HT1080 (cell line): ENCODE measurements at regions not wholly inside any gene's neighbourhood (a gene's known extent, or its start where the extent isn't known, plus 50 kb on each side); places are given as distances from the start of the nearest gene placed in this dataset.

Experiments used
- DNase-seq: peaks from one replicate; pipeline ENCODE4 v3.0.0-alpha.2; 2015; ENCODE audit warnings: low read depth

DNA sequence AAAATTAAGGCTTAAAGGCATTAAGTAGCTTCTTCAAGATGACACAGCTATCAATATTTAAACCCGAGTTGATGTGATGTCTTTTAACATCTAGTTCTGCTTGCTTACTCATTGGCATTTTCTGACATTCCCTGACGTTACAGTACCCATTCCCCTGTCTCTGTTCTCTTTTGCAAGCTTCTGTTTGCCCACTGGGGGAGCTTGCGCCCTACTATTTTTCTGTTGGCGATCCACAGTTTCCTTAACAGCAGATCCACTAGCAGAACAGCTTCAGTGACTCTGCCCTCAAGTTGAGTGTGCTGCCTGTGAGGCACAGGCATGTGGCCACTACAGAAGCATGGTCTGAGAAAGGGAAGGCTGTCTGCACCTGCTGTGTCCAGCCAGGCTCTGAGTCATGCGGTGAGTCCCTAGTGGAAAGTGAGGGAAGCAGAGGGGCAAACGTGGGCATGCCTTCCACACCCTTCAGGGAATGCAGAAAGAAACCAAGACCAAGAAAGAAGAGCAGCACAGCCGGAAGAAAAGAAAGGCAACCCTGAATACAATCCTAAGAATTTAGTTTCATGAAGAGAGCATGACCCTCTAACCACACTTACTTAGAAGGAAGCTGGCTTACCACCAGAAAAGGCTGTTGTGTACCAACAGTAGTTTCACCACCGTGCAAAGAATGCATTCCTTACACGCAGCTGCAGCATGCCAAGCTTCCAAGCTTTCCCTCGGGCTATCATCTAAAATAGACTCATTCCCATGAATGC, 97.7 kb upstream of the VGLL2 start:
- peak; percentile 84 for DNase-seq

DNA sequence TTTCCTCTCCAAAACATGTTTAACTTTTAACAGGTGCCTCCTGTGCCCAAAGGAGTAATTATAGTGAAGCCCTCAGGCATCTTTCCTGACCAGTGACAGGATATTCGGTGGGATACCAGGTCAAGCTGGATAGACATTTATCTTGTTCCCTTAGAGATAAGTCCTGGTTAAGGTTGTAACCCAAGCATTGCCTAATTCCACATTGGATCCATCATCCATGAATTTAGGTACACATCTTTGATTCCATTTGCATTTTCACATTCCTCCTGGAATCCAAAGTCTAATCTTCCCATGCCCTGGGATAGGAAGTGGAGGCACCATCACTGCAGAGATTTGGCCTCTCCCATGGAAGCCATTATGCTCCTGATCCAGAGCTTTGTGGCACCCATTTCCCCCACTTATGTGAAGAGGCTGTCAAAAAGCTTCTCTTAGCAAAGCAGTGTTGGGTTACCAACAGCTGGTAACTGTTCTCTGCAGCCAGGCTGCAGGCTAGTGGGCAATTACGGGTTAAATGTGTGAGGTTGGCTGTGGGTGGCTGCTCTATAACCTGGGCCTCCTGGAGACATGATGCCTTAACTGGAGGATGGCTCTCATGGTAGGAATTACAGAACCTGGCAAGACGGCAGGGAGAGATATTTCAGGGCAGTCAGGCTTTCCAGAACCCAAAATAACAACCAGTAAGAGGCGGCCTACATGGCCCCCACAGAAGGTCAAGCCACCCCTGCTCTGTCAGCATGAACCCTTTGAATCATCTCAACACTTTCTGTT, 96.9 kb upstream of the VGLL2 start:
- DNase-seq = no peak

DNA sequence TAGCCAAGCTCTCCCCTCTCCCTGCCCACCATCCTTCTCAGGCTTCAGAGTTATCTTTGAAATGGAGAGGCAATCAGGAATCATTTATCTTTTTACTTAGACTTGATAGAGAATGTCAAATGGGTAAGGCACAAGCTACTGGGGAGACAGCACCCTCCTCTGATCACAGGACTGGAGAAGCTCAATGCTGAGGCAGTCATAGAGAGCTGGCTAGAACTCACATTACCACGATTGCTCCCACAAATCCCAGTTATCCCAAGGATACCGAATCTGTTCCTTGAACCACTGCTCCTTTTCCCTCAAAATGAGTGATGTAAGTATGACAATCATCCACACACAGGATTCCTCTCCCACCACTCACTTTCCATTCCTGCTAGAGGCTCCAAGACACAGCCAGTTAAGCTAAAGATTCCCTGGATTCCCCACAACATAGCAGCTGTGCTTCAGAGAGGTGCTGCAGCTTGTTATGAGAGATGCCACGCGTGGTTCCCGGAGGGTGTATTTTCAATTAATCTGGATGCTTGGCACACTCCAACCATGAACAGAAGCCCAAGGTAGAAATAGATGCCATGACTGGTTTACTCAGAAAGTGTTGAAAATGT, 96.2 kb upstream of the VGLL2 start:
- no peak for DNase-seq

DNA sequence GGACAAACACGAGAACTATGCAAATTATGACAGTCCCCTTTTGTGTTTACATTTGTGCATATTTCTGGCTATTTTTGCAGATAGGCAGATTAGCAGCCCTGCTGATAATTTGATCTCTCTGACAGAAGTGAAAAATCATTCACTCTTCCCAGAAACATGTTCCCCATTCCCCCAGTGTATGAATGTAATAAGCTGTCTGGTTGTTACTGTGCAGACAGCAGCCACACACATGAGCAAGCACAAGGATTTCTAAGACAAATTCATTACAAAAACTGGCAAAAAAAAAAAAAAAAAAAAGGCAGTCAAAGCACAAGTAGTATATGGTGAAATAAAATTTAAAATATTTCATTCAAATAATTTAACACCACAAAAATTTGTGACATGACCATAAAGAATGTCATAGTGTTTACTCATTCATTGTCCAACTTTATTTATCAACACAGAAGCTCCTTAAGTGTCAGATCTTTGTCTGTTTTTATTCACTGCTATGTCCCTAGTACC, 95.5 kb upstream of the VGLL2 start:
- DNase-seq = peak; percentile 25

DNA sequence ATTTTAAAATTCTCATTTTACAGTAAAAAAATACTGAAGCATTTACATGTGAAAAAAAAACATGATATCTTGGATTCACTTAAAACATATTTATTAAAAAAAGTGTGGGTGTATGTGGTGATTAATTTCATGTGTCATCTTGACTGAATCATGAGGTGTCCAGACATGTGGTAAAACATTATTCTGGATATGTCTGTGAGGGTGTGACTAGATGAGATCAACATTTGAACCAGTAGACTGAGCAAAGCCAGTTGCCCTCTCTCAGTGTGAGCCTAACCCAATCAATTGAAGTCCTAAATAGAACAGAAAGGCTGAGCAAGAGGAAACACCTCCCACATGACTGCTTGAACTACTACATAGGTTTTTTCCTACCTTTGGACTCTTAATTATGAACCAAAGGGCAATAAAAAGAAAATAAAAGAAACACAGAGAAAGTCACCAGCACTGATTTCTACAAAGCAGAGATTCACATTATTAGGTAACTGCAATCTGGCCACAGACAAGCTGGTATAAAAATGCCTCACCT, 90.5 kb upstream of the VGLL2 start:
- no peak for DNase-seq

DNA sequence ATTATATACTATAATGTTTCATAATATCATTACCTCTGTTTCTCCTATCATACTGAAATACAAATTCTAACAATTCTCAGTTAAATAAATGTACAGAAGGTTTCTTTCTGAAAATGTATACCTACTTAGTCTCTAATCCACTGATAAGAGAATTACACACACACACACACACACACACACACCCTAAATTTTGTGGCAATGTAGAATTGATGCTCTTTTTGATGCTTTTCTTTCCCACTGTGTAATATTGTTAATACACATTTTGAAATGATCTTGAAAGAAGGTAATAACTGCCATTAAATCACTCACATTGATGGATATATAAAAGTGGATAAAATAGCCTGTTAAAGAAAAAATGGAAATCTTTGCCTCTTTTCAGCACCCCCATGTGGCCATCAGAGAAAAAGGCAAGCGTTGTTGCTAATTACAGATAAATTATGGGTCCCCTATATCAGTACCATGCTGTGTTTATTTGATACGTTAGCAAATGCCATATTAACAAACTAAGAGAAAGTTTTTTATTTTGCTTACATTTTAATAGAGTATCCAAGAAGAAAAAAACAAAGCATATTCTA, 76.6 kb upstream of the VGLL2 start:
- DNase-seq = no peak

DNA sequence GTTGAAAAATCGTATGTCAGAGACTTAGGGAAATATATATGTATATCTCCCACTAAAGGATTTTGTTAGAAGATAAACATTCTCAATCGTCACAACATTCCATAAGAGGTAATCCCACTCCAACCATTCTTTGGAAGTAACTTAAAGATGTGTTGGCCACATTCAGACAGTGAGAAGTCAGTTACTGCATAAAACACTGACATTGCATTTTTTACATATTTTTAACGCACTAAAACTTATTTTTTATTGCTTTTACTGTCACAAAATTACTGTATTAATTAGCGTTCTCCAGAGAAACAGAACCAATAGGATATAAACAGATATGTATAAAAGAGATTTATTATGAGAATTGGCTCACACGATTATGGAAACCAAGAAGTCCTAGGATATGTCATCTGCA, 74.3 kb upstream of the VGLL2 start:
- DNase-seq = no peak

DNA sequence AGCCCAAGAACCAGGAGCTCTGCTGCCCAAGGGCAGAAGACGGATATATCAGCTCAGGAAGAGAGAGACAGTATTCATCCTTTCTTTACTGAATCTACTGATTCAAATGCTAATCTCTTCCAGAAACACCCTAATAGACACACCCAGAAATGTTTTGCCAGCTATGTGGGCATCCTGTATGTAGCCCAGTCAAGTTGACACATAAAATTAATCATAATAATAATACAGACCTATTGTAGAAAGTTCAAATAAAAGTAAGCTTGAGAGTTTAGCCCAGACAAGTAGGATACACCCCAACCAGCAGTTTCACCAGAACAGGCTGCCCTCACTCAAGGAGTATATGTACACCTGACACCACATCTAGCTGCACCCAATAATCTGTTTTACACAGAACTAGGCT, 73.9 kb upstream of the VGLL2 start:
- no peak for DNase-seq

DNA sequence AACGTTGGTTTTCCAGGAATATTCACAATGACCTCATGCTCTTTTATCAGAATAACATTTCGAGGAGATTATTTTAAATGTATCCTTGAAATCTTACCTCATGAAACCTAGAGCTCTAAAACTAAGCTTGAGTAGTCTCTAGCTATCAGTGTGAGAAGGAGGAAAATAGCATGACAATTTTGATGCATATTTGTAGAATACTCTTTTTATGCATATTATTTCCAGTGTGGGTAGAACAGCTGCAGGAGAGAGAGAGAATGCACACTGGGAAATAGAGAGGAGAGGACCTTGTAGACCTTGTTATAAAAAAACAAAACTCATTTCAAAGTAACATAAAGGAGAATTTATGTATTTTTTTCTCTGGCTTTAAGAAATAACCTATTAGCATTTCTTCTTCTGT, 71.1 kb upstream of the VGLL2 start:
- DNase-seq = no peak

DNA sequence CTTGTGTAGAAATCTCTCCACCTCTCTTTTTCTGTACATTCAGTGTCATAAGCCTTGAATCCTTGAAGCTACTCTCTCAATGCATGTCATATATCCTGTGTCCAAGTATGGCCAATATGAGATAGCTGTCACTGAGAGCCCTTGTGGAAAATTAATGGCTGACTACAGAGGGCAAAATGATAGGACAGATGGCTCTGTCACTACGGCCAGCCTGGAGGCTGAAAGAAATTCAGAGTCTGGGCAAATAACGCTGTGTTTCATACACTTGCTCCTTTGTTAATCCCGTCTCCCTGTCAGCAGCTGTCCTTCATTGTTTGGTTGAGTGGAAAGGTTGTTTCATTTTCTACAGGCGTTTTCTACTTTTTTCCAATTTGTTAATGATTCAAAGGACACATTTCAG, 70.4 kb upstream of the VGLL2 start:
- no peak for DNase-seq

DNA sequence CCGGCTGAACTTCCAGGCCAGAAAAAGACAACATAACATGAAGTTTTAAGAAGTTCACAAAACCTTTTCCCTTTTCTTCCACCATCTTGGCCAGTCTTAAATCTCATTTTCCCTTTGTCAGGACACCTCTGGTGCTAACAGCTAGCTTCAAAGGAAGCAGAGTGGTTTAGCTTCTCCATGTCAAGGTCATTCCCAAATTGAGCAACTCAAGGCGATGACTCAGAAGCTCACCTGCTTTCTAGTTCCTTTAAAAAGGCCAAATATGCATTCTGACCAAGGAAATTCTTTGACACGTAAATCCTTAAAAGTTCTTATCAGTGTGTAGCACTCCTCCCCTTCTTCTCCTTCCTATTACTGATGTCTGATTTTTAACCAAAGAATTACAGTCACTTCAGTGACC, 69.6 kb upstream of the VGLL2 start:
- peak; percentile 10 for DNase-seq

DNA sequence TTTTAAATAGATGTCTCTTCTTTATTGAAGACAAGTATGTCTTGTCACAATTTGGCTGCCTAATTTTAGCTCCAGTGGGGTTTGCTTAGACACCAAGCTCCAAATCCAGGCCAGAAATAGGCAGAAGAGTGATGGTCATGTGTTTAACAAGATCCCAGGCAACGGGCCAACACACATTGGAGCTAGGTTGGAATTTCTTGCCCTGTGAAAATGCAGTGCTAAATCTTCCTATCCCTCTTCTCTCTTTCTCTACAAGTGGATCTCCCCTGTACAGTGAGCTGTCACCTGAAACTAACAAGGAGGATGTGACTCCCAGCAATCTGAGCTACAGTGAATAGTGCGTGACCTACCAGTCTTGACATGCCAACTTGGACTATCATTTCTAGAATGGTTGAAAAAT, 65.3 kb upstream of the VGLL2 start:
- no peak for DNase-seq

DNA sequence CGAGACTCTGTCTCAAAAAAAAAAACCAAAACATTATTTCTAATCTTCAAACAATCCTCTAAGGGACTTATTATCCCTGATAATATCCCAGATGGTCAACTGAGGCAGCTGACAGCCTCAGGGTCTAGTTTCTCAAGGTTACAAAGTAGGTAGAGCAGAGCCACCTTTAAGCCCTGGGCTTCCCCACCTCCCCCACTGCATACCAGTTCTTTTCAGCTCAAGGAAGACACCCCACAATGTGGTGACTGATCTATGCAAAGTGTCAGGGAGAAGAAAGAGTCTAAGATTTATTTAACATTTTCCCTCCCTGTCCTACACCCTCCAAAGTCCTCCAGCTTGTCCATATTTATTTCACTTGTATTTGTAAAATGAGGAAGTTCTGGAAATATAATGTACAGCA, 60.5 kb upstream of the VGLL2 start:
- DNase-seq = no peak

DNA sequence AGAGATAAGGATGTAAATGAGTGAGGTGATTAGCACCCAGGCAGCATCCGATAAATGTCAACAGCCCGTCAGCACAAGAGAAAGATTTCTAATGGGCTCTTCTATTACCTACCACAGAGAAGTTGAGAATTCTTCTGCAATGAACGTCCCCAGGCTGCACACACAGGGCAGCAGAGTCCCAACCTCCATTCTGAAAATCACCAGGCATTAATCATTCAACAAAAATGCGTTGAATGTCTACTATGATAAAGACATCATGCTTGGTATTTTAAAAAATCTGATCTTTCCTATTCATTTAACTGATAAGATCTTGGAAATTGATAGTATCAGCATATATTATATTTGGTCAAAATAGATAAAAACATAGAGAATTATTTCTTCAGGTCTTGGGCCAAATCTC, 59.5 kb upstream of the VGLL2 start:
- no peak for DNase-seq

DNA sequence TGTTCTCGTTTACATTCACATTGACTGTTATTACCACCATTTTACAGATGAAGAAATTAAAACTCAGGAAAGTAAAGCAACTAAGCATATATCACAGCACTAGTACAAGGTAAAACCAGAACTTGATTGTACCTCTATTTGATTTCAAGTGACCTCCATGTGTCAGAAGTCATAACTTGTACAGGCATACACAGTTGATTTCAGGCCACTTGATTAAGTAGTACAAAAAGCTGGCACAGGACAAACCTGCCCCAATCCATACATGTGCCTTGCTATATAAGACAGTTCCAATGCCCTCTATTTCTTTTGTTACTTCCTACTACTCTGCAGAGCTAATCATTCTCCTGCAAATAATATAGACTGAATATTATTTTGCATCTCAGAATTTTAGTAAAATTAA, 58.8 kb upstream of the VGLL2 start:
- DNase-seq = no peak

DNA sequence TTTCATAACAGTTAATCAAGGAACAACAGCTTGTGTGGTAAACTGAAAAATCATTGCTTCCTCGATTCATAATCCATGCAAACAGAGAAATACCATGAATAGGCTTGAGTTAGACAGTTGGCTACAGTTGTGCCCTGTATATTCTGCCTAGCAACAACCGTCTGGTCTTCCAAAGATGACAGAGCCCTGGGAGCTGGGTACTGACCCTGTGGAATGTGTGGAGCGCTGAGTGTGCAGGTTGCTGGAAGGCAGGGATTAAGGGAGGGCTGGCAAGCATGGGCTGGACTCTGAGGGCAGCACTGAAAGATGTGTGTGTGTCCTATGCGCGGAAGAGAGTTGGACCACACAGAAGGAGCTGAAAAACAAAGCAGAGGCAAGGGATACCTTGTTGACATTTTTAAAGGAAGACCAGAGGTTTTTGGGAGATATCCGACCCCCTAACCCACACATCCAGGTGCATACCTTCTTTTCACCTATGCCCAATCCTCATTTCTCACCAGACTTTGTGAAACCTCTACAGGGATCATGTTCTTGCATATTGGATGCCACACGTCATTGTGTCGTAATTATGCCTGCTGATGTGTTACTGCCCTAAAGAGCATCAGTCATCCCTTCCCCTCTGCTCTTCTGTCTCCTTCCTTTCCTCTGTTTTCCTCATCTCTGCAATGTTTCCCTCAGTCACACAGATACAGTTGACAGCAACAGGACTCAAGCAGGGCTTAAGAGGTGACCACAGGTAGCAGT, 58.2 kb upstream of the VGLL2 start:
- peak; percentile 33 for DNase-seq

DNA sequence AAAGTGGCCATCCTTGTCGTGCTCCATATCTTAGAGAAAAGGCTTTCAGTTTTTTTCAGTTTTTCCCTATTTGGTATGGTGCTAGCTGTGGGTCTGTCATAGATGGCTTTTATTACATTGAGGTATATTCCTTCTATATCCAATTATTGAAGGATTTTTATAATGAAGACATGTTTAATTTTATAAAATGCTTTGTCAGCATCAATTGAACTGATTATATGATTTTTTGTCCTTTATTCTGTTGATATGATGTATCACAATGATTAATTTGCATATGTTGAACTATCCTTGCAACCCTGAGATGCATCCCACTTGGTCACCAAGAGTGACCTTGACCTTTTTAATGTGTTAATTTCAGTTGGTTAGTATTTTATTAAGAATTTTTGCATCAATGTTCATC, 55.1 kb upstream of the VGLL2 start:
- DNase-seq = no peak

DNA sequence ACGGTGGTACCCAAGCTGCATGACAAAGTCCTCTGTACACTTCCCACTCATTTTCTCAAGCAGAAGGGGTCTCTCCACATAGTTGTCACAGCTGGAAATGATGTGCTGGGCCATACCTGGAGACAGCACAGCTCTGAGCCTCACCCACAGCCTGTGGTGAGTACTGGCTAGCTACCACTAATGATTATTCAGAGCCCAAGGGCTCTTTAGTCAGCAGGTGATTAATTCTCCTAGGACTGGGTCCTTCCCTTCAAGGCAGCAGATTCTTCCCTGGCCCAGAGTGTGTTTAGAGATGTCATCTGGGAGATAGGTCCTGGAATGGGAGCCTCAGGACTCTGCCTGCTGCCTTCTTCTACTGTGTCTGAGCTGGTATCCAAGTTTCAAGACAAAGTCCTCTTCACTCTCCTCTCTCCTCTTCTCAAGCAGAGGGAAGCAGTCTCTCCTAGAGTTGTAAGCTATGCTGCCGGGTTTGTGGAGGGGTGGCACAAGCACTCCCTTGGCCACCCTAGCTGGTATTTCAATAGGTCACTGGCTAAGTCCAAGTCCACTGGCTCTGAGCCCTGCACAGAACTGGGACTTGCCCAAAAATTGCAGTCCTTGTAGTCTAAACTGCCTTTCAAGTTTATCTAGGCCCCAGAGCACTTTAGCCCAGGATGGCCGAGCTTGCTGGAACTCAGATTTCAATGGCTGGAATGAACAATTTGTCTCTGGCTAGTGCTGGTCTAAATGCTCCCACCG, 49.8 kb upstream of the VGLL2 start:
- DNase-seq = no peak
